HG03025 (cell line): ENCODE measurements at regions not wholly inside any gene's neighbourhood (a gene's known extent, or its start where the extent isn't known, plus 50 kb on each side); places are given as distances from the start of the nearest gene placed in this dataset.

ENCODE experiments used
- ATAC-seq: cut with Tn5 transposase; IDR thresholded peaks from one replicate; pipeline ENCODE4 v1.9.1; 2021; ENCODE audit warnings: mild to moderate bottlenecking, moderate library complexity; ENCODE audit not compliant: unreplicated experiment, low FRiP score

DNA sequence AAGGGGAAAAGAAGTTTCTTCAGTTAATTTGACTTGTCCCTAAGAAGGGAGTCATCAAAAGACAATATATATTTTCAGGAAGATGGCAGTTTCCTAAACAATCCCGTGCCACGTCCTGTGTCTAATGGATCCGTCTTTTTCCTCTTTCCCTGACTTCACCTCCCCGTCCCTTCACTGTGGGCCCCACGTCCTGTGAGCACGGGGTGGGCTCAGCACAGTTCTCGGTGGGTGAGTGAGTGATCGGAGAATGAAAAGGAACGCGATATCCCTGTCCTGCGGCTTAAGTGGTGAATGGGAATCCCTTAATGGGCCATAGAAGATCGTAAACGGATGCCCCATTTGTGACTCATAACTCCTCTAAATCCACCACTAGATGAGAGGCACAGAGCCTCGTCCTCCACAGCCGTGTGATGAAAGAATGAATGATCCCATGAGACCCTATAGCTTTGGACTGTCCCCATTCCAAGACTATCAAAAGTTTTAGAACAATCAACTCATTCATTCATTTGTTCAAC lies 63.5 kb upstream of the PITRM1 start:
- ATAC-seq, result no peak

DNA sequence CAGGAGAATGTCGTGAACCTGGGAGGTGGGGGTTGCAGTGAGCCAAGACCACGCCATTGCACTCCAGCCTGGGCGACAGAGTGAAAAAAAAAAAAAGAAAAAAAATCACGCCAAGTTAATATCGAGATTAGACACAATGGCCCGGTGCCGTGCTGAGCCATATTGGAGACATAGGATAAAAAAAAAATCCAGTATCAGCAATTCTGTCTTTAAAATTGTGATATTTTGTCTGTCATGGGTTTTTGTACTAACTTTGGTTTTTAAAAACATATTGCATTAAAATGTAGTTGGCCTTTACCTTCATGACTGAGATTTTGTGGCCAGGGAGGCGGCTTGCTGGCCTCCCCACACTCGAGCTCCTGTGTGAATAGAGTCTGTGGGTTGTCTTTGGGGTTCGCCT lies 62.8 kb upstream of the PITRM1 start:
- ATAC-seq, result no peak

DNA sequence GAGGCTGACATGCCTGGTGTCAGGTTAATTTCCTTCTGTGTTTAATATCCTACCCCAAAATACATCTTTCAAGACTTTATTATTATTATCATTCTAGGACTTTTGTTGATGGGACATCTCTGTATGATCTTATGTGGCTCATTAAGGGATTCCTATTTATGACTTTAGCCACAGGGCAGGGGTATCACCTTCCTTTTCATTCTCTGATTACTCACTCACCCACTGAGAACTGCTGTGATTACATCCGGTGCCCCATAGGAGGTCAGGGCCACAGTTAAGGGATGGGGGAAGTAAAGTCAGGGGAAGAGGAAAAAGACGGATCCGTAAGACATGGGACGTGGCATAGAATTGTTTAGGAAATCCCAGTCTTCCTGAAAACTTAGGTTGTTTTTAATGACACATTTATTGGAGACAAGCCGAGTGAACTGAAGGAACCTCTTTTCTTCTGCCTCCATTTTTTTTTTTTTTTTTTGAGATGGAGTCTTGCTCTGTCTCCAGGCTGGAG lies 61.0 kb upstream of the PITRM1 start:
- ATAC-seq, result no peak

DNA sequence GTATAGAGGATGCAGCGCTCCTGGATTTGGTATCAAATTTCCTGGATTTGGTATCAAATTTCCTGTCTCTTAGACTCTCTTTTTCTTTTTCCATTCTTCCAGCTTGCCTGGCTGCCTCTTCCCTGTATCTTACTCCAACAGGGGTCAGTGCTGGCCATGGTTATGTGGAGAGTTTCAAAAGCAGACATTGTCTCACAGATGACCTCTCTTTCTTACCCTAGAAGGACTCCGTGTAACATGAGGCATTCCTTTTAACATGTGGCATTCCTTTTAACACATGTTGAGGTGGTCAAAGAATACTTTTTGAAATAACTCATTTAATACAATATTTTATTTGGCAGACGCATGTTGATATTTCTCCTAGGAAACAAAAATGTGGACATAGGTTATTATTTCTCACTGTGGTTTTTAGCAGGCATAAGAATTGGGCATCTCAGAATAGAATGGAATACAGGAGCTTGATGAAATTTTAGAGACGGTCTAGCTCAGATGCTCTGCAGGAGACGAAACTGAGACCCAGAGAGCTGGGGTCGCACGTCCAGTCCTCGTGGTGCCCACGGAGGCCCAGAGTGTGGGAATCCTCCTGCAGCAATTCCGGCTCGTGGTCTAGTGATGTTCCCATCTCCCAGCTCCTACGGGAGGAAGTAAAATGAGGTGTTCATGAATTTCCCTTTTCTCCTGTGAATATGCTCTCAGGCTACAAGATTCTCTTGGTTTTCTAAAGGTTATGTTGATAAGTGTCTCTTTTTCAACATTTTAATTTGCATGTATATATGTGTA lies 59.6 kb upstream of the PITRM1 start:
- no peak for ATAC-seq

DNA sequence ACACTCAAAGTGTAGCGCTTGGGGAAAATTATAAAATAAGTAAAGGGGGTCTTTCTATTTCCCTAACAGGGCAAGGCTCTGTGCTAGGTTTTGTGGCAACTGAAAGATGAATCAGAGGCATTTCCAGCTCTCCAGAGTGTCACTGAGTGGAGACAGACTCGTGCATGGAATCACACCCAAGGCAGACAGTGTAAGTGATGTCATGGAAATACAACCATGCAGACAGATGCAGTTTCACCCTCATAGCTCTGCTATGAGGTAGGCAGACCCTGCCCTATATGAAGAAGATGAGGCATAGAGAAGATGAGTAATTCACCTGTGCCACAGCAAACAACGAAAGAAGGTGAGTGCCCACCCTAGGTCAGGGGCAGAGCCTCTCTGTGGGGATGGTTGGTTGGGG lies 57.2 kb upstream of the PITRM1 start:
- ATAC-seq, result no peak

DNA sequence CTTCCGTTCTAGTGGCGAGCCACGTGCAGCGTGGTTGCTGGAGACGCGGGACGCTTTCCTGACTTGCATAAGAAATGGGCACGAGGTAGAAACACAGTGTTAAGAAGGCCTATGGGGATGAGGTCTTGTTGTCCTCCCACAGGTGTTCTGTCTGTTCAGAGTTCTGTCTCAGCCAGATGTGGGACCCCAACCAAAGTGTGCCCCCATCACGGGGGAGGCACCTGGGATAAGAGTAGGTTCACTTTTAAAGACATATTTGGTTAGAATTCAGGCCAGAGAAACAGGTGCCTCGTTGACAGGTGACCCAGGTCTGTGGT lies 56.0 kb upstream of the PITRM1 start:
- ATAC-seq, result no peak

DNA sequence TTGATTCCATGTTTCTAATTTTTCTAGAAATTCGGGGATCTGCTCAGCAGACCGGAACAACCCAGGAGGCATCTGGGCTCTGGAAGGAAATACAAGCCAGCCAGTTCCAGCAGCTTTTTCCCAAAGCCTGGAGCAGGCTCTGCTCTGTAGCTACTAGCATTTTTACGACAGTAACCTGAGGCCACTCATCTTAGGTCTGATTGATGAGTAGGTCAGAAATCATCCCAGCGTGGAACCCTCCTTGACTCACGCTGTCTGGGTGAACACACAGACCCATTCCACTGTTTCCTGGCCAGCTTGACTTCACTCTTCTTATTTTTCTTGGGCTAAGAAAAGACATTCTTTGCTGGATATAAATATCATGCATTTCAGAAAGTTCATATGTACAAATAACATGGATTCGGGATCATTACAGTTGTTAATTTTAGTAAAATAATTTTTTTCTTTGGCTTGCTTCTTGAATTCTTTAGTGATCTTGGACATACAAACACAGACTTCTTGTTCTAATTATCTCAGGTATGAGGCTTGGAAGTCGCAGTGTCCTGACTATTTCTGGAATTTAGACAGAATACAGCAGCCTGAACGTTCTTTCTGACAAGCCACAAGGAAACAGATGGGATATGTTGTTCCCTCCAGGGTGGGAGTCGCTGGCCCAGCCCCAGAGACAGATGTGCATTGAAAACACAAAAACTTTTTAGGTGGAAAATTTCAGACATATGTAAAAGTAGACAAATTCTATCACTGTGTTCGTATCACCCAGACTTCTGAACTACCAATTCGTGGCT lies 54.6 kb upstream of the PITRM1 start:
- ATAC-seq, result no peak

DNA sequence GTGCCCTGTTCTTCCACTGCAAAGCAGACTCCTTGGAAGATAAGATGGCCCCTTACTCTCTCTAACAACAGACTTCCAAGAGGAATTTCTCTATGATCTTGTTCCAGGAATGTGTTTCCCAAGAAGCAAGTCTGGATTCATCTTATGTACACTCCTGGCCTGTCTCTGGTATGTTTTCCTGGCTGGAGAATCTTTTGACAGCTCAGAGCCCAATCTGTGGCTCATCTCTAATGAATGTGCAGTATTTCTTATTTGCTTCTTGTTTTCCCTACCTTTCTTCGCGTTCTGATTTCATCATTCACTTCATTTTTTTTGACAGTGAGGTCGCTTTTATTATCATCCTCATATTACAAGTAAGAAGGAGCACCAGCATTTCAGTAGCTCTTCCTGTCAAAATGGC lies 53.0 kb upstream of the PITRM1 start:
- ATAC-seq, result no peak

- no peak for ATAC-seq
These were observed 51.7 kb upstream of the PITRM1 start for GRCh38 chr10:3224241-3224640.

GRCh38 chr10:3222626-3223025 lies 50.0 kb upstream of the PITRM1 start:
- ATAC-seq, result no peak
